K562 (cell line): ENCODE measurements at regions not wholly inside any gene's neighbourhood (a gene's known extent, or its start where the extent isn't known, plus 50 kb on each side); places are given as distances from the start of the nearest gene placed in this dataset.

Experiments
- BHLHE40 ChIP-seq: IDR thresholded peaks from 2 replicates; pipeline ENCODE4 v1.6.1; 2011; ENCODE audit warnings: low read length, improper control_type of control experiment
- MGA ChIP-seq: fragments of 450-650 bp; IDR thresholded peaks from 2 replicates; pipeline ENCODE4 v1.6.1; 2016; ENCODE audit warnings: mild to moderate bottlenecking, moderate library complexity
- ZNF395 ChIP-seq: fragments of 200-800 bp; sonication (Bioruptor generic); IDR thresholded peaks from 2 replicates; pipeline ENCODE4 v1.6.1; 2017; ENCODE audit warnings: missing genetic modification characterization, missing compliant biosample characterization
- ZNF696 ChIP-seq: fragments of 250-450 bp; sonication (Bioruptor Pico); conservative IDR thresholded peaks from 2 replicates; pipeline ENCODE4 v1.4.0; 2020; ENCODE audit warnings: mild to moderate bottlenecking, moderate library complexity
- TF ChIP-seq, protein P1 (sequence below): sonication (generic); formaldehyde crosslinking; IDR thresholded peaks from 2 replicates; pipeline ENCODE4 v1.8.0; 2023; ENCODE audit warnings: mild to moderate bottlenecking, missing genetic modification reagents

DNA sequence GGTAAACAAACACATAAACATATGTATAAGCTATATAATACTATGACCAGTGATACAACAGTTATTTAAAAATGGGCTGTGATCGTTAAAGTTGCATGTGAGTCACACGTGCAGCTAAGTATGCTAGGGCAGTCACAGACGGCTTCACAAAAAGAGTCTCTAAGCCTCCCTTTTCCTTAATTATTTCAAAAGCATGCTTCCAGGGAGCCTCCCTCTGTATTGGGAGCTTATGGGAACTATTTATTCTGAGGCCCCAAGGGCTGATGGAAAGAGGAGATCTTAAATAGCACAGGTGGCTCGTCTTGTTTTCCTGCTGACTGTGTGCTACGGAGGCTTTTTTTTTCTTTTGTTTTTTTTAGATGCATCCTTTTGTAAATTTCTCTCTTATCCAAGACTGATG lies 94.3 kb downstream of the ADCYAP1 start (continued):
- TF ChIP-seq MGA = 0 out of 2 replicates have a peak, but pooled peaks have one; percentile 22
- TF ChIP-seq, protein P1, sequence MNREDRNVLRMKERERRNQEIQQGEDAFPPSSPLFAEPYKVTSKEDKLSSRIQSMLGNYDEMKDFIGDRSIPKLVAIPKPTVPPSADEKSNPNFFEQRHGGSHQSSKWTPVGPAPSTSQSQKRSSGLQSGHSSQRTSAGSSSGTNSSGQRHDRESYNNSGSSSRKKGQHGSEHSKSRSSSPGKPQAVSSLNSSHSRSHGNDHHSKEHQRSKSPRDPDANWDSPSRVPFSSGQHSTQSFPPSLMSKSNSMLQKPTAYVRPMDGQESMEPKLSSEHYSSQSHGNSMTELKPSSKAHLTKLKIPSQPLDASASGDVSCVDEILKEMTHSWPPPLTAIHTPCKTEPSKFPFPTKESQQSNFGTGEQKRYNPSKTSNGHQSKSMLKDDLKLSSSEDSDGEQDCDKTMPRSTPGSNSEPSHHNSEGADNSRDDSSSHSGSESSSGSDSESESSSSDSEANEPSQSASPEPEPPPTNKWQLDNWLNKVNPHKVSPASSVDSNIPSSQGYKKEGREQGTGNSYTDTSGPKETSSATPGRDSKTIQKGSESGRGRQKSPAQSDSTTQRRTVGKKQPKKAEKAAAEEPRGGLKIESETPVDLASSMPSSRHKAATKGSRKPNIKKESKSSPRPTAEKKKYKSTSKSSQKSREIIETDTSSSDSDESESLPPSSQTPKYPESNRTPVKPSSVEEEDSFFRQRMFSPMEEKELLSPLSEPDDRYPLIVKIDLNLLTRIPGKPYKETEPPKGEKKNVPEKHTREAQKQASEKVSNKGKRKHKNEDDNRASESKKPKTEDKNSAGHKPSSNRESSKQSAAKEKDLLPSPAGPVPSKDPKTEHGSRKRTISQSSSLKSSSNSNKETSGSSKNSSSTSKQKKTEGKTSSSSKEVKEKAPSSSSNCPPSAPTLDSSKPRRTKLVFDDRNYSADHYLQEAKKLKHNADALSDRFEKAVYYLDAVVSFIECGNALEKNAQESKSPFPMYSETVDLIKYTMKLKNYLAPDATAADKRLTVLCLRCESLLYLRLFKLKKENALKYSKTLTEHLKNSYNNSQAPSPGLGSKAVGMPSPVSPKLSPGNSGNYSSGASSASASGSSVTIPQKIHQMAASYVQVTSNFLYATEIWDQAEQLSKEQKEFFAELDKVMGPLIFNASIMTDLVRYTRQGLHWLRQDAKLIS (CRISPR knock-in tag) = no peak
- no peak for TF ChIP-seq ZNF696
- 0 out of 2 replicates have a peak, but pooled peaks have one; percentile 16 for TF ChIP-seq ZNF395 (CRISPR knock-in tag)
- peak; percentile 49 for TF ChIP-seq BHLHE40
- TF ChIP-seq, all 486 proteins: peak for 3
